KMS-11 (cell line): ENCODE measurements at regions not wholly inside any gene's neighbourhood (a gene's known extent, or its start where the extent isn't known, plus 50 kb on each side); places are given as distances from the start of the nearest gene placed in this dataset.

ENCODE experiments used
- H2AFZ ChIP-seq: fragments of 200-600 bp; sonication (generic); 2 replicates; pipeline ENCODE4 v1.6.1; 2016; ENCODE audit warnings: antibody characterized with exemption, mixed run types, low read depth
- H3K27ac ChIP-seq: fragments of 200-600 bp; sonication (generic); 2 replicates; pipeline ENCODE4 v1.6.1; 2016; ENCODE audit warnings: mild to moderate bottlenecking, mixed run types
- H3K27me3 ChIP-seq: fragments of 200-600 bp; sonication (generic); 2 replicates; pipeline ENCODE4 v1.6.1; 2017; ENCODE audit warnings: mild to moderate bottlenecking, low read depth, mixed run types, moderate library complexity; ENCODE audit not compliant: insufficient read depth
- H3K36me3 ChIP-seq: fragments of 200-600 bp; sonication (generic); 2 replicates; pipeline ENCODE4 v1.6.1; 2017; ENCODE audit warnings: mild to moderate bottlenecking, mixed run types; ENCODE audit not compliant: insufficient read depth
- H3K4me1 ChIP-seq: fragments of 200-600 bp; sonication (generic); 2 replicates; pipeline ENCODE4 v1.6.1; 2016; ENCODE audit warnings: mild to moderate bottlenecking, low read depth, mixed run types; ENCODE audit not compliant: poor library complexity, severe bottlenecking
- H3K4me2 ChIP-seq: fragments of 200-600 bp; sonication (generic); 2 replicates; pipeline ENCODE4 v1.7.0; 2016; ENCODE audit warnings: mild to moderate bottlenecking, mixed run types
- H3K4me3 ChIP-seq: fragments of 200-600 bp; sonication (generic); IDR thresholded peaks from 2 replicates; pipeline ENCODE4 v1.6.1; 2017; ENCODE audit warnings: low read depth, low read length, mixed read lengths; ENCODE audit not compliant: insufficient read depth
- H3K79me2 ChIP-seq: fragments of 200-600 bp; sonication (generic); 2 replicates; pipeline ENCODE4 v1.6.1; 2016; ENCODE audit warnings: low read depth, mixed run types; ENCODE audit not compliant: insufficient read depth
- H3K9ac ChIP-seq: fragments of 200-600 bp; sonication (generic); 2 replicates; pipeline ENCODE4 v1.6.1; 2016; ENCODE audit warnings: mild to moderate bottlenecking, mixed run types
- H4K20me1 ChIP-seq: fragments of 200-600 bp; sonication (generic); 2 replicates; pipeline ENCODE4 v1.6.1; 2016; ENCODE audit warnings: mild to moderate bottlenecking, mixed run types; ENCODE audit not compliant: insufficient read depth
- TF ChIP-seq, protein P1 (sequence below): fragments of 200-600 bp; sonication (generic); conservative IDR thresholded peaks from 2 replicates; pipeline ENCODE4 v1.6.1; 2017; ENCODE audit warnings: low read depth, mild to moderate bottlenecking, antibody characterized with exemption, low read length, moderate library complexity, mixed read lengths

DNA sequence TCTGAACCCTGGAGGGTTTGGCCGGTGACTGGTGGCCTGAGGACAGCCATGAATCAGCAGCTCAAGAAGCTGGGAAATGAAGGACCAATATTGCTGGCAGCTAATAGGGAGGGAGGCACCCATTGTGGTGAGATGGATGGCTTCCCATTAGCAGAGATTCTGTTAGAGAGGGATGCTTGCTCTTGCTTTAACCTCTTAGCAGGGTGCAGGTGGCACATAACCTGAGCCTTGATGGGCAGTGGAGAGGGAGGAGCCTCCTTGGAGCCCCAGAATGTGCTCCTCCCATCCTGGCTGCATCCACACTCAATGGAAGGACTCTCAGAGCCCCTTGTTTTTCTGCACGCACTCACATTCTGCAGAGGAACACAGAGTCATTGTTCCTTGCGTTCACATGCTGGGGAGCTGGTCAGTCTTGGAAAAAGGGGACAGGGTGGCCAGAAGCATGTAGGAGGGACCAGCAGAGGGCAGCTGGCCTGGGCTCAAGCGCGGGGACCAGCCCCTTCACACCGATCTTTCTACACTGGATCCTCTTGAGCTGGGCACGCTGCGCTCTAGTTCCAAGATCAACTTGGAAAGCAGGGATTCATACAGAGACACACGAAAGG lies 161.8 kb downstream of the MED10 start:
- Histone ChIP-seq H3K79me2 (no peaks in the 10 kb centered on the region), H3K27ac (no peak overlapping the region), H4K20me1 (no peaks in the 10 kb centered on the region), H2AFZ (no peak overlapping the region), H3K27me3 (no peaks in the 10 kb centered on the region), H3K9ac (no peak overlapping the region), H3K4me3 (no peak overlapping the region), H3K36me3 (no peaks in the 10 kb centered on the region), H3K4me2 (no peak overlapping the region), H3K4me1 (peaks cover 22% of the 10 kb centered on the region)
- TF ChIP-seq, protein P1, sequence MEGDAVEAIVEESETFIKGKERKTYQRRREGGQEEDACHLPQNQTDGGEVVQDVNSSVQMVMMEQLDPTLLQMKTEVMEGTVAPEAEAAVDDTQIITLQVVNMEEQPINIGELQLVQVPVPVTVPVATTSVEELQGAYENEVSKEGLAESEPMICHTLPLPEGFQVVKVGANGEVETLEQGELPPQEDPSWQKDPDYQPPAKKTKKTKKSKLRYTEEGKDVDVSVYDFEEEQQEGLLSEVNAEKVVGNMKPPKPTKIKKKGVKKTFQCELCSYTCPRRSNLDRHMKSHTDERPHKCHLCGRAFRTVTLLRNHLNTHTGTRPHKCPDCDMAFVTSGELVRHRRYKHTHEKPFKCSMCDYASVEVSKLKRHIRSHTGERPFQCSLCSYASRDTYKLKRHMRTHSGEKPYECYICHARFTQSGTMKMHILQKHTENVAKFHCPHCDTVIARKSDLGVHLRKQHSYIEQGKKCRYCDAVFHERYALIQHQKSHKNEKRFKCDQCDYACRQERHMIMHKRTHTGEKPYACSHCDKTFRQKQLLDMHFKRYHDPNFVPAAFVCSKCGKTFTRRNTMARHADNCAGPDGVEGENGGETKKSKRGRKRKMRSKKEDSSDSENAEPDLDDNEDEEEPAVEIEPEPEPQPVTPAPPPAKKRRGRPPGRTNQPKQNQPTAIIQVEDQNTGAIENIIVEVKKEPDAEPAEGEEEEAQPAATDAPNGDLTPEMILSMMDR, result no peak

DNA sequence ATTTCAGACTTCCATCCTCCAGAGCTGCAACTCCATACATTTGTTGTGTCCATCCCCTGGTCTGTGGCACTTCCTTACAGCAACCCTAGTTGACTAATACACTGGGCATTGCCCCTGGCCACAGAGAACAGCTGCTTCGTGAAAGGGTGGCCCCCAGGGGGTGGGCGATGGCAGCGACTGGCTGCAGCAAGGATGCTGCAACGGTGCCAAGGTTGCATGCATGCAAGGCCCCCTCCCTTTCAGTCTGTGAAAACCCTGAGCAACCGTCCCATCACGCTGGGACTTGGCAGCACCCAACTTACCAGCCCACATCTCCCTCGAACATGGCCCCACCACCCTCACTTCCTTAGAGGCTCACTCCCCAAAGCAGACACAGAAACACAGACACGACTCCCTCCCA lies 162.5 kb downstream of the MED10 start:
- H3K79me2 ChIP-seq, result no peaks in the 10 kb centered on the region
- no peak overlapping the region for H2AFZ ChIP-seq
- H3K4me3 ChIP-seq, result no peak overlapping the region
- peaks cover 16% of the 10 kb centered on the region for H3K4me1 ChIP-seq
- no peak overlapping the region for H3K9ac ChIP-seq
- no peak overlapping the region for H3K27ac ChIP-seq
- H4K20me1 ChIP-seq, result no peaks in the 10 kb centered on the region
- no peak overlapping the region for H3K4me2 ChIP-seq
- no peaks in the 10 kb centered on the region for H3K27me3 ChIP-seq
- no peaks in the 10 kb centered on the region for H3K36me3 ChIP-seq
- TF ChIP-seq, protein P1, result no peak

DNA sequence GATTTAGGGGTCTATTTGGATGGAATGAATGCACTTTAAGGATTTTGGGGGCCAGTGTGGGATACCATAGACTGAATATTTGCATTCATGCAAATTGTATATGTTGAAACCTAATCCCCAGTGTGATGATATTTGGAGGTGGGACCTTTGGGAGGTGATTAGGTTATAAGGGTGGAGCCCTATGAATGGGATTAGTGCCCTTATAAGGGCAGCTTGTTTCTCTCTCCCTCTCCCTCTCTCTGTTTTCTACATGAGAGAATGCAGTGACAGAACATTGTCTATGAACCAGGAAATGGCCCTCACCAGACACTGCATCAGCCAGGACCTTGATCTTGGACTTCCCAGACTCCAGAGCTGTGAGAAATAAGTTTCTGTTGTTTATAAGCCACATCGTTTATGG lies 166.1 kb downstream of the MED10 start:
- Histone ChIP-seq H3K27me3 (no peaks in the 10 kb centered on the region), H3K4me3 (no peak overlapping the region), H3K36me3 (no peaks in the 10 kb centered on the region), H3K4me2 (no peak overlapping the region), H2AFZ (no peak overlapping the region), H3K4me1 (no peaks in the 10 kb centered on the region), H3K9ac (no peak overlapping the region), H3K27ac (no peak overlapping the region), H4K20me1 (no peaks in the 10 kb centered on the region), H3K79me2 (no peaks in the 10 kb centered on the region)
- TF ChIP-seq, protein P1, result no peak

DNA sequence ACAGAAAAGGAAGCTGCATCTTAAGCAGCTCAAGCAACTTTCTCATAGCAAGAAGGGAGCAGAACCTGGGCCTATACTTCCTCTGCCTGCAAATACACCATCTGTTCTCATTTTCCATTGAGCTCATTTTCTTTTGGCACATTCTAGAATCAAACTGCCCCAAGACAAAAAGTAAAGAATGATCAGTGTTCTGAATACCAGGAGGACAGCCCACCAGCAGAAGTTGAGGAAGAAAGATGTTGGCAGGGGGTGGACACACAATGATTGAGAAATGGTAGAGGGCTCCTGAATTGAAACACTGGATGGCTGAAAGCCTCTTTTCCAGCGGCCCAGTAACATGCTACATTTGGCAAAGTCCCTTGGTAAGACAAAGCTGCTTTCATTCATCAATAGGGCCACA lies 171.8 kb downstream of the MED10 start:
- Histone ChIP-seq H3K27me3 (no peaks in the 10 kb centered on the region), H3K79me2 (no peaks in the 10 kb centered on the region), H3K27ac (no peak overlapping the region), H2AFZ (no peak overlapping the region), H3K9ac (no peak overlapping the region), H4K20me1 (no peaks in the 10 kb centered on the region), H3K36me3 (no peaks in the 10 kb centered on the region), H3K4me3 (no peak overlapping the region), H3K4me1 (peaks cover 17% of the 10 kb centered on the region), H3K4me2 (no peak overlapping the region)
- TF ChIP-seq, protein P1, result no peak
